NCI-H69 (cell line): ENCODE measurements at regions not wholly inside any gene's neighbourhood (a gene's known extent, or its start where the extent isn't known, plus 50 kb on each side); places are given as distances from the start of the nearest gene placed in this dataset.
"Not testable (repeated sequence)": the region's sequence is repeated elsewhere in the genome, so short reads cannot be mapped to it uniquely, and the experiment has no call there.

Experiments used
- DNase-seq: peaks from one replicate; lab custom pipeline; 2025; lab: John Stamatoyannopoulos, UW

GRCh38 chrY:12212394-12212793 lies 488.6 kb upstream of the USP9Y start:
- no peak for DNase-seq

GRCh38 chrY:12215564-12216022 lies 485.4 kb upstream of the USP9Y start:
- no peak for DNase-seq

GRCh38 chrY:12230921-12231320 lies 470.1 kb upstream of the USP9Y start:
- DNase-seq, result no peak

GRCh38 chrY:12236399-12236798 lies 464.6 kb upstream of the USP9Y start:
- no peak for DNase-seq

- DNase-seq, result not testable (repeated sequence)
Measured at GRCh38 chrY:12240326-12240725, 460.7 kb upstream of the USP9Y start.

GRCh38 chrY:12244146-12244545 lies 456.9 kb upstream of the USP9Y start:
- no peak for DNase-seq

- DNase-seq, result no peak
Measured at GRCh38 chrY:12253756-12254155, 447.3 kb upstream of the USP9Y start.

- DNase-seq, result no peak
Measured at GRCh38 chrY:12271162-12271561, 429.9 kb upstream of the USP9Y start.

- no peak for DNase-seq
Measured at GRCh38 chrY:12285608-12286007, 415.4 kb upstream of the USP9Y start.

GRCh38 chrY:12288919-12289318 lies 412.1 kb upstream of the USP9Y start:
- no peak for DNase-seq

GRCh38 chrY:12289415-12289814 lies 411.6 kb upstream of the USP9Y start:
- DNase-seq, result no peak

- no peak for DNase-seq
Measured at GRCh38 chrY:12292542-12292941, 408.5 kb upstream of the USP9Y start.

- DNase-seq, result no peak
Measured at GRCh38 chrY:12296460-12296859, 404.6 kb upstream of the USP9Y start.

GRCh38 chrY:12299796-12300195 lies 401.2 kb upstream of the USP9Y start:
- not testable (repeated sequence) for DNase-seq

GRCh38 chrY:12303464-12303863 lies 397.6 kb upstream of the USP9Y start:
- DNase-seq, result no peak

- DNase-seq, result no peak
Measured at GRCh38 chrY:12305456-12305855, 395.6 kb upstream of the USP9Y start.

GRCh38 chrY:12309212-12309611 lies 391.8 kb upstream of the USP9Y start:
- peak; percentile 0 for DNase-seq

- DNase-seq, result no peak
Measured at GRCh38 chrY:12310832-12311231, 390.2 kb upstream of the USP9Y start.

GRCh38 chrY:12327751-12328150 lies 373.3 kb upstream of the USP9Y start:
- DNase-seq, result no peak

GRCh38 chrY:12331917-12332316 lies 369.1 kb upstream of the USP9Y start:
- DNase-seq, result not testable (repeated sequence)

GRCh38 chrY:12343211-12343610 lies 357.8 kb upstream of the USP9Y start:
- no peak for DNase-seq

GRCh38 chrY:12348181-12348580 lies 352.9 kb upstream of the USP9Y start:
- DNase-seq, result no peak

- no peak for DNase-seq
Measured at GRCh38 chrY:12357204-12357603, 343.8 kb upstream of the USP9Y start.

- no peak for DNase-seq
Measured at GRCh38 chrY:12357655-12358054, 343.4 kb upstream of the USP9Y start.

- DNase-seq, result no peak
Measured at GRCh38 chrY:12358337-12358736, 342.7 kb upstream of the USP9Y start.
